ENCODE measurements at regions not wholly inside any gene's neighbourhood (a gene's known extent, or its start where the extent isn't known, plus 50 kb on each side); places are given as distances from the start of the nearest gene placed in this dataset.

GRCh38 chr12:87820524-87821202, 208.5 kb downstream of the C12orf50 start:
- H3K4me1 ChIP-seq, result no peaks in the 10 kb centered on the region
- no peak overlapping the region for H3K9ac ChIP-seq (ENCODE audit: low read depth in 2 of 2, low read length in 2 of 2)
- no peaks in the 10 kb centered on the region for H3K27me3 ChIP-seq
- intact Hi-C loops (cut with DNase I), result no loop called here
- no peak for TF ChIP-seq CTCF (IDR thresholded peaks at IDR 0.05)
- H3K36me3 ChIP-seq, result no peaks in the 10 kb centered on the region
- no peak overlapping the region for H3K4me3 ChIP-seq
- H3K27ac ChIP-seq, result no peak overlapping the region
- no peak for DNase-seq
- H3K9me3 ChIP-seq, result no peaks in the 10 kb centered on the region

GRCh38 chr12:87818441-87818840, 210.8 kb downstream of the C12orf50 start:
- no peak for DNase-seq
- no peaks in the 10 kb centered on the region for H3K9me3 ChIP-seq
- no peak overlapping the region for H3K27ac ChIP-seq
- H3K36me3 ChIP-seq, result no peaks in the 10 kb centered on the region
- H3K9ac ChIP-seq (ENCODE audit: low read depth in 2 of 2, low read length in 2 of 2), result no peak overlapping the region
- no peaks in the 10 kb centered on the region for H3K27me3 ChIP-seq
- TF ChIP-seq CTCF (IDR thresholded peaks at IDR 0.05), result no peak
- no peak overlapping the region for H3K4me3 ChIP-seq
- no peaks in the 10 kb centered on the region for H3K4me1 ChIP-seq
- intact Hi-C loops (cut with DNase I), result no loop called here

DNA sequence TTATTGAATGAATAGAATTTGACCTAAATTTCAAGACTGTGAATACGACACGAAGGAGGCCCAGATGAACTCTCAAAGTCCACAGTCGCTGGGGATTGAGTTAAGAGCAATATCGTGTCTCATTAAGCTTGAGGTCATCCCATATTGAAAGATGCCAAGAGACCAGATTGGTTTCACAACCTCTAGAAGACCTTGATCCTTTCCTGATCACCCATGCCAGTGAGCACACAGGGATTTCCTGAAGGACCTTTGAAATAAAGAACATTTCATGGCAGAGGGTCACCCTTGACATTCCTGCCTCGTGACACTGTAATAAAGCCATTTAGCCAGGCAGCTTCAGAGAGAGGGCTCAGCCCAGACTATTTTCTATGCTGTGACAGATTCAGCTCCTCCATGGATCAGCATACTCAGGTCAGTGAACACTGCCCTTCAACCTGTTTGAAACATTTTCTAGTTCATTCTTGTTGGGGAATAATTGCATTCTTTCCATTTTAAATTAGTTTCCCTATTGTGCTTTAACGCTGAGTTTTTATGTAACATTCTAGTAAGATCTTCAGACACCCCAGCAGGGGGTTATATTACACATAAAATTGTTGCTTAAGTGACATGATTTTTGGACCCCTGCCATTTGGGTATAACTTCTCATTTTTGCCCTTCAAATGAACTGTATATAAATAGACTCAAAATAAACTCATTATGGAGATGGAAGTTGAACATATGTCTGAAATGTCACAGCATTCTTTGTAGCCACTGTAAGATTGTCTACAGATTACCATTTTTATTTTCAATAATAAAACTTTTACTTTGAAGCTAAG, 213.2 kb downstream of the C12orf50 start:
- no peak for TF ChIP-seq CTCF (IDR thresholded peaks at IDR 0.05)
- no peak overlapping the region for H3K27ac ChIP-seq
- H3K4me1 ChIP-seq, result no peaks in the 10 kb centered on the region
- H3K9ac ChIP-seq (ENCODE audit: low read depth in 2 of 2, low read length in 2 of 2), result no peak overlapping the region
- no peak overlapping the region for H3K4me3 ChIP-seq
- intact Hi-C loops (cut with DNase I), result no loop called here
- no peaks in the 10 kb centered on the region for H3K36me3 ChIP-seq
- H3K27me3 ChIP-seq, result no peaks in the 10 kb centered on the region
- no peak for DNase-seq
- no peaks in the 10 kb centered on the region for H3K9me3 ChIP-seq

DNA sequence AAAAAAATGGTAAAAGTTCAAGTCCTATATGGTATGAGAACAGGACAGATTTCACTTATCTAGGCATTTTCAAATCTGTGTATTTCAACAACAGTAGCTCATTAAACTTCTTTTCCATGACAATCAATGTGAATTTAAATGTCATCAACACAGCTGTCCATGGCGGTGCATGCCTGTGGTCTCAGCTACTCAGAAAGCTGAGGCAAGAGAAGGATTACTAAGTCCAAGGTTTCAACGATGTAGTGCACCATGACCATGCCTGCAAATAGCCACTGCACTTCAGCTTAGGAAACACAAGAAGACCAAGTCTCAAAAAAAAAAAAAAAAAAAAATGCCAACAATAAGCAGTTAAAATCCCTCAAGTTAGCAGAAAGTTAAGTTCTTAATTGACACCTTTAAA, 214.6 kb downstream of the C12orf50 start:
- Histone ChIP-seq H3K36me3 (no peaks in the 10 kb centered on the region), H3K27ac (no peak overlapping the region), H3K27me3 (no peaks in the 10 kb centered on the region), H3K9ac (ENCODE audit: low read depth in 2 of 2, low read length in 2 of 2) (no peak overlapping the region), H3K9me3 (no peaks in the 10 kb centered on the region), H3K4me1 (no peaks in the 10 kb centered on the region), H3K4me3 (no peak overlapping the region)
- intact Hi-C loops (cut with DNase I), result no loop called here
- no peak for TF ChIP-seq CTCF (IDR thresholded peaks at IDR 0.05)
- DNase-seq, result no peak

GRCh38 chr12:87813476-87814234, 215.5 kb downstream of the C12orf50 start:
- Histone ChIP-seq H3K36me3 (no peaks in the 10 kb centered on the region), H3K4me1 (no peaks in the 10 kb centered on the region), H3K27ac (no peak overlapping the region), H3K9me3 (no peaks in the 10 kb centered on the region), H3K27me3 (no peaks in the 10 kb centered on the region), H3K9ac (ENCODE audit: low read depth in 2 of 2, low read length in 2 of 2) (no peak overlapping the region), H3K4me3 (no peak overlapping the region)
- intact Hi-C loops (cut with DNase I), result no loop called here
- no peak for DNase-seq
- TF ChIP-seq CTCF (IDR thresholded peaks at IDR 0.05), result no peak
